Liver (tissue), 8 donors: ENCODE measurements at regions not wholly inside any gene's neighbourhood (a gene's known extent, or its start where the extent isn't known, plus 50 kb on each side); places are given as distances from the start of the nearest gene placed in this dataset.

ENCODE experiments used
- DNase-seq: peaks from one replicate; pipeline ENCODE4 v3.0.0-alpha.2; 2017; ENCODE audit warnings: low spot score
- H3K27ac ChIP-seq, 2 donors: one replicate each; pipeline ENCODE4 v1.7.0; 2013; ENCODE audit warnings: inconsistent platforms in 2 of 2, low read length in 2 of 2, control low read depth in 1 of 2, low read depth in 1 of 2, mild to moderate bottlenecking in 1 of 2
- H3K27me3 ChIP-seq, 4 donors: one replicate each; pipeline versions ENCODE4 v1.6.1 to v1.7.0; 2013; ENCODE audit warnings: low read length in 3 of 4, inconsistent platforms in 1 of 4, mild to moderate bottlenecking in 1 of 4, moderate library complexity in 1 of 4; ENCODE audit not compliant: control insufficient read depth in 4 of 4, insufficient read depth in 4 of 4
- H3K36me3 ChIP-seq, 4 donors: one replicate each; pipeline versions ENCODE4 v1.6.1 to v1.7.0; 2013; ENCODE audit warnings: low read length in 3 of 4, mild to moderate bottlenecking in 3 of 4, low read depth in 1 of 4, moderate library complexity in 1 of 4; ENCODE audit not compliant: control insufficient read depth in 4 of 4, insufficient read depth in 3 of 4
- H3K4me1 ChIP-seq, 4 donors: one replicate each; pipeline versions ENCODE4 v1.6.1 to v1.7.0; 2013; ENCODE audit warnings: low read length in 3 of 4, mild to moderate bottlenecking in 3 of 4, moderate library complexity in 1 of 4; ENCODE audit not compliant: control insufficient read depth in 4 of 4, insufficient read depth in 4 of 4
- H3K4me3 ChIP-seq, 3 donors: one replicate each; pipeline versions ENCODE4 v1.6.1 to v1.7.0; 2013; ENCODE audit warnings: low read length in 3 of 3, control low read depth in 1 of 3, low read depth in 1 of 3, mild to moderate bottlenecking in 1 of 3
- H3K9ac ChIP-seq, 2 donors: one replicate each; pipeline ENCODE4 v1.7.0; 2013; ENCODE audit warnings: low read length in 2 of 2, mild to moderate bottlenecking in 2 of 2, moderate library complexity in 2 of 2, control low read depth in 1 of 2, low read depth in 1 of 2
- H3K9me3 ChIP-seq, 4 donors: one replicate each; pipeline versions ENCODE4 v1.6.1 to v1.7.0; 2013; ENCODE audit warnings: low read length in 3 of 4; ENCODE audit not compliant: control insufficient read depth in 4 of 4
- CTCF ChIP-seq: fragments of 150-350 bp; IDR thresholded peaks from 2 replicates; pipeline ENCODE4 v1.5.1; 2017; ENCODE audit warnings: improper control_type of control experiment, low read depth, low read length; ENCODE audit not compliant: missing input control
- EGR1 ChIP-seq, 2 donors: IDR thresholded peaks; 2 replicates each; pipeline ENCODE4 v1.6.1; 2016 to 2018; ENCODE audit warnings: antibody characterized with exemption in 2 of 2, low read depth in 2 of 2
- FOXA1 ChIP-seq: IDR thresholded peaks from 2 replicates; pipeline ENCODE4 v1.6.1; 2016; ENCODE audit warnings: antibody characterized with exemption
- FOXA2 ChIP-seq: IDR thresholded peaks from 2 replicates; pipeline ENCODE4 v1.6.1; 2016; ENCODE audit warnings: antibody characterized with exemption
- GABPA ChIP-seq, 2 donors: IDR thresholded peaks in 1 of 2; conservative IDR thresholded peaks in 1 of 2; 2 replicates each; pipeline ENCODE4 v1.6.1; 2016; ENCODE audit warnings: antibody characterized with exemption in 2 of 2, mild to moderate bottlenecking in 1 of 2, moderate library complexity in 1 of 2
- HNF4A ChIP-seq, 2 donors: conservative IDR thresholded peaks; 2 replicates each; pipeline ENCODE4 v1.6.1; 2016; ENCODE audit warnings: antibody characterized with exemption in 2 of 2, mild to moderate bottlenecking in 2 of 2
- HNF4G ChIP-seq: IDR thresholded peaks from 2 replicates; pipeline ENCODE4 v1.6.1; 2016; ENCODE audit warnings: antibody characterized with exemption
- MAX ChIP-seq: IDR thresholded peaks from 2 replicates; pipeline ENCODE4 v1.6.1; 2016; ENCODE audit warnings: antibody characterized with exemption
- RAD21 ChIP-seq, 2 donors: IDR thresholded peaks; 2 replicates each; pipeline ENCODE4 v1.6.1; 2016; ENCODE audit warnings: antibody characterized with exemption in 2 of 2, mild to moderate bottlenecking in 2 of 2
- SP1 ChIP-seq: IDR thresholded peaks from 2 replicates; pipeline ENCODE4 v1.6.1; 2018; ENCODE audit warnings: antibody characterized with exemption, mild to moderate bottlenecking
- TAF1 ChIP-seq: conservative IDR thresholded peaks from 2 replicates; pipeline ENCODE4 v1.6.1; 2016; ENCODE audit warnings: antibody characterized with exemption, mild to moderate bottlenecking
- YY1 ChIP-seq: IDR thresholded peaks from 2 replicates; pipeline ENCODE4 v1.6.1; 2016; ENCODE audit warnings: antibody characterized with exemption, mild to moderate bottlenecking
- WGBS: extraction: QIAGEN DNeasy Blood & Tissue Kit; methylation state at CpG from one replicate; pipeline ENCODE4 v1.1.7; 2013; 5-methylcytosine and 5-hydroxymethylcytosine counted together
- TF ChIP-seq, protein P1 (sequence below): IDR thresholded peaks from 2 replicates; pipeline ENCODE4 v1.6.1; 2016; ENCODE audit warnings: antibody characterized with exemption, mild to moderate bottlenecking
- TF ChIP-seq, protein P2 (sequence below): IDR thresholded peaks from 2 replicates; pipeline ENCODE4 v1.6.1; 2016; ENCODE audit warnings: antibody characterized with exemption
- donor health status: healthy.
- donor health status: healthy.
- donor health status: healthy.
- donor health status: healthy.
- donor health status: healthy.

DNA sequence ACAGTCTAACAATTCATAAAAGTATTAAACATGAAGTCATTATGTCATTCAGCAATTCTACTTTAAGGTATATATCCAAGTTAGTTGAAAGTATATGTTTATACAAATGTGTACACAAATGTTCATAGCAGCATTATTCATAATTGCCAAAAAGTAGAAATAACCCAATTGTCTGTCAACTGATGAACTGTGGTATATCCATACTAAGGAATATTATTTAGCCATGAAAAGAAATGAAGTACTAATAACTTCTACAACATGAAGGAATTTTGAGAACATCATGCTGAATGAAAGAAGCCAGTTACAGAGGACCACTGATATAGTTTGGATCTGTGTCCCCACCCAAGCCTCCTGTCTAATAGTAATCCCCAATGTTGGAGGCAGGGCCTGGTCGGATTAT lies 224.3 kb downstream of the SPATA31D1 start:
- H3K4me3 ChIP-seq = no peak overlapping the region
- no peaks in the 10 kb centered on the region for H3K9me3 ChIP-seq
- no peak overlapping the region for H3K9ac ChIP-seq
- no peaks in the 10 kb centered on the region for H3K36me3 ChIP-seq
- 88% methylated on average over 1 of the region's 1 CpG for WGBS
- no peaks in the 10 kb centered on the region for H3K27me3 ChIP-seq
- no peak for DNase-seq
- TF ChIP-seq HNF4A (conservative IDR thresholded peaks at IDR 0.05) (no peak), SP1 (no peak), GABPA (IDR thresholded peaks at IDR 0.05 in 1 of 2, conservative IDR thresholded peaks at IDR 0.05 in 1 of 2) (no peak), FOXA2 (no peak), EGR1 (IDR thresholded peaks at IDR 0.05; ENCODE audit: low read depth in 2 of 2) (no peak), RAD21 (IDR thresholded peaks at IDR 0.05) (no peak)
- no peaks in the 10 kb centered on the region for H3K4me1 ChIP-seq
- H3K27ac ChIP-seq = no peak overlapping the region

- DNase-seq = no peak
Measured at GRCh38 chr9:82216435-82216834, 227.9 kb downstream of the SPATA31D1 start.

More at GRCh38 chr9:82216435-82216834, 227.9 kb downstream of the SPATA31D1 start:
- 87% methylated on average over 5 of the region's 5 CpGs for WGBS
- H3K4me1 ChIP-seq = no peaks in the 10 kb centered on the region
- no peaks in the 10 kb centered on the region for H3K27me3 ChIP-seq
- H3K9me3 ChIP-seq = no peaks in the 10 kb centered on the region
- H3K36me3 ChIP-seq = no peaks in the 10 kb centered on the region
- no peak overlapping the region for H3K4me3 ChIP-seq
- H3K27ac ChIP-seq = no peak overlapping the region
- no peak for TF ChIP-seq EGR1 (IDR thresholded peaks at IDR 0.05; ENCODE audit: low read depth in 2 of 2)
- TF ChIP-seq YY1 = no peak
- TF ChIP-seq HNF4A (conservative IDR thresholded peaks at IDR 0.05) = no peak
- TF ChIP-seq MAX = no peak
- TF ChIP-seq, protein P1, sequence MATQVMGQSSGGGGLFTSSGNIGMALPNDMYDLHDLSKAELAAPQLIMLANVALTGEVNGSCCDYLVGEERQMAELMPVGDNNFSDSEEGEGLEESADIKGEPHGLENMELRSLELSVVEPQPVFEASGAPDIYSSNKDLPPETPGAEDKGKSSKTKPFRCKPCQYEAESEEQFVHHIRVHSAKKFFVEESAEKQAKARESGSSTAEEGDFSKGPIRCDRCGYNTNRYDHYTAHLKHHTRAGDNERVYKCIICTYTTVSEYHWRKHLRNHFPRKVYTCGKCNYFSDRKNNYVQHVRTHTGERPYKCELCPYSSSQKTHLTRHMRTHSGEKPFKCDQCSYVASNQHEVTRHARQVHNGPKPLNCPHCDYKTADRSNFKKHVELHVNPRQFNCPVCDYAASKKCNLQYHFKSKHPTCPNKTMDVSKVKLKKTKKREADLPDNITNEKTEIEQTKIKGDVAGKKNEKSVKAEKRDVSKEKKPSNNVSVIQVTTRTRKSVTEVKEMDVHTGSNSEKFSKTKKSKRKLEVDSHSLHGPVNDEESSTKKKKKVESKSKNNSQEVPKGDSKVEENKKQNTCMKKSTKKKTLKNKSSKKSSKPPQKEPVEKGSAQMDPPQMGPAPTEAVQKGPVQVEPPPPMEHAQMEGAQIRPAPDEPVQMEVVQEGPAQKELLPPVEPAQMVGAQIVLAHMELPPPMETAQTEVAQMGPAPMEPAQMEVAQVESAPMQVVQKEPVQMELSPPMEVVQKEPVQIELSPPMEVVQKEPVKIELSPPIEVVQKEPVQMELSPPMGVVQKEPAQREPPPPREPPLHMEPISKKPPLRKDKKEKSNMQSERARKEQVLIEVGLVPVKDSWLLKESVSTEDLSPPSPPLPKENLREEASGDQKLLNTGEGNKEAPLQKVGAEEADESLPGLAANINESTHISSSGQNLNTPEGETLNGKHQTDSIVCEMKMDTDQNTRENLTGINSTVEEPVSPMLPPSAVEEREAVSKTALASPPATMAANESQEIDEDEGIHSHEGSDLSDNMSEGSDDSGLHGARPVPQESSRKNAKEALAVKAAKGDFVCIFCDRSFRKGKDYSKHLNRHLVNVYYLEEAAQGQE = no peak
- no peak for TF ChIP-seq TAF1
- TF ChIP-seq HNF4G = no peak
- no peak for TF ChIP-seq SP1
- no peak for TF ChIP-seq CTCF
- no peak for TF ChIP-seq FOXA1
- TF ChIP-seq, protein P2, sequence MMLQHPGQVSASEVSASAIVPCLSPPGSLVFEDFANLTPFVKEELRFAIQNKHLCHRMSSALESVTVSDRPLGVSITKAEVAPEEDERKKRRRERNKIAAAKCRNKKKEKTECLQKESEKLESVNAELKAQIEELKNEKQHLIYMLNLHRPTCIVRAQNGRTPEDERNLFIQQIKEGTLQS = no peak
- no peak overlapping the region for H3K9ac ChIP-seq
